Gastroesophageal sphincter (tissue), 3 donors: ENCODE measurements at regions not wholly inside any gene's neighbourhood (a gene's known extent, or its start where the extent isn't known, plus 50 kb on each side); places are given as distances from the start of the nearest gene placed in this dataset.

Experiments used
- EP300 ChIP-seq: sonication (generic); formaldehyde crosslinking; IDR thresholded peaks from one replicate; pipeline ENCODE4 v1.6.1; 2017; ENCODE audit warnings: antibody characterized with exemption, mild to moderate bottlenecking
- TF ChIP-seq, protein P1 (sequence below), 4 experiments: fragments of 200-600 bp in 2 of 4; fragments of 450-650 bp in 2 of 4; sonication (generic) in 1 of 4; IDR thresholded peaks; one replicate each; pipeline ENCODE4 v1.5.1; 2017 to 2019; ENCODE audit warnings: antibody characterized with exemption in 4 of 4, mild to moderate bottlenecking in 2 of 4, moderate library complexity in 2 of 4

DNA sequence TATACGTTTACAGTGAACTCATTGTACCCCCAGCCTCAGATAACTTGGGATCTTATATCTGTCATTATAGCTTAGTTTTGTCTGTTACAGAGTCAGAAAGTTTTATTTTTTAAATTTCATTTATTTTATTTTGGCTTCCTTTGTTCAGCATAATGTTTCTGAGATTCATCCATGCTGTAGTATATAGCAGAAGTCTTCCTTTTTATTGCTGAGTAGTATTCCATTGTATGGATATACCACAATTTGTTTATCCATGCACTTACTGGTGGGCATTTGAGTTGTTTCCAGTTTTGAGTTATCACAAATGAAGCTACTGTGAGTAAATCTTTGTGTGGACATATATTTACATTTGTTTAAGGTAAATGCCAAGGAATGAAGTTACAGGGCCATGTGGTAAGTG is 122.3 kb downstream of the ADCYAP1 start:
- no peak for TF ChIP-seq EP300
- TF ChIP-seq, protein P1, sequence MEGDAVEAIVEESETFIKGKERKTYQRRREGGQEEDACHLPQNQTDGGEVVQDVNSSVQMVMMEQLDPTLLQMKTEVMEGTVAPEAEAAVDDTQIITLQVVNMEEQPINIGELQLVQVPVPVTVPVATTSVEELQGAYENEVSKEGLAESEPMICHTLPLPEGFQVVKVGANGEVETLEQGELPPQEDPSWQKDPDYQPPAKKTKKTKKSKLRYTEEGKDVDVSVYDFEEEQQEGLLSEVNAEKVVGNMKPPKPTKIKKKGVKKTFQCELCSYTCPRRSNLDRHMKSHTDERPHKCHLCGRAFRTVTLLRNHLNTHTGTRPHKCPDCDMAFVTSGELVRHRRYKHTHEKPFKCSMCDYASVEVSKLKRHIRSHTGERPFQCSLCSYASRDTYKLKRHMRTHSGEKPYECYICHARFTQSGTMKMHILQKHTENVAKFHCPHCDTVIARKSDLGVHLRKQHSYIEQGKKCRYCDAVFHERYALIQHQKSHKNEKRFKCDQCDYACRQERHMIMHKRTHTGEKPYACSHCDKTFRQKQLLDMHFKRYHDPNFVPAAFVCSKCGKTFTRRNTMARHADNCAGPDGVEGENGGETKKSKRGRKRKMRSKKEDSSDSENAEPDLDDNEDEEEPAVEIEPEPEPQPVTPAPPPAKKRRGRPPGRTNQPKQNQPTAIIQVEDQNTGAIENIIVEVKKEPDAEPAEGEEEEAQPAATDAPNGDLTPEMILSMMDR (IDR thresholded peaks at IDR 0.05), result no peak
